Suprapubic skin (tissue), 4 donors: ENCODE measurements at regions not wholly inside any gene's neighbourhood (a gene's known extent, or its start where the extent isn't known, plus 50 kb on each side); places are given as distances from the start of the nearest gene placed in this dataset.

Experiments used
- DNase-seq, 2 donors: peaks; one replicate each; pipeline ENCODE4 v3.0.0-alpha.2; 2019; ENCODE audit warnings: low spot score in 2 of 2
- H3K27ac ChIP-seq: fragments of 200-600 bp; sonication (generic); one replicate; pipeline ENCODE4 v1.5.1; 2019
- H3K27me3 ChIP-seq: fragments of 200-600 bp; sonication (generic); one replicate; pipeline ENCODE4 v1.5.1; 2019
- H3K36me3 ChIP-seq: fragments of 200-600 bp; sonication (generic); one replicate; pipeline ENCODE4 v1.5.1; 2019
- H3K4me1 ChIP-seq: fragments of 200-600 bp; sonication (generic); one replicate; pipeline ENCODE4 v1.5.1; 2019
- H3K4me3 ChIP-seq: fragments of 200-600 bp; sonication (generic); one replicate; pipeline ENCODE4 v1.5.1; 2019; ENCODE audit warnings: mild to moderate bottlenecking
- H3K9me3 ChIP-seq: fragments of 200-600 bp; sonication (generic); one replicate; pipeline ENCODE4 v1.5.1; 2019
- EP300 ChIP-seq: sonication (generic); formaldehyde crosslinking; IDR thresholded peaks from one replicate; pipeline ENCODE4 v1.6.1; 2017; ENCODE audit warnings: antibody characterized with exemption
- POLR2A ChIP-seq, 2 donors: fragments of 450-650 bp; IDR thresholded peaks; one replicate each; pipeline ENCODE4 v1.6.1; 2017; ENCODE audit warnings: antibody characterized with exemption in 2 of 2, mild to moderate bottlenecking in 2 of 2, moderate library complexity in 2 of 2
- POLR2AphosphoS5 ChIP-seq, 3 donors: sonication (generic); formaldehyde crosslinking; IDR thresholded peaks; one replicate each; pipeline ENCODE4 v1.6.1; 2017; ENCODE audit warnings: antibody characterized with exemption in 3 of 3
- WGBS: methylation state at CpG from one replicate; pipeline ENCODE4 v1.1.5; 2018; 5-methylcytosine and 5-hydroxymethylcytosine counted together
- TF ChIP-seq, protein P1 (sequence below), 2 donors: fragments of 200-600 bp in 1 of 2; fragments of 450-650 bp in 1 of 2; sonication (generic) in 1 of 2; IDR thresholded peaks; one replicate each; pipeline ENCODE4 v1.5.1; 2016 to 2019; ENCODE audit warnings: antibody characterized with exemption in 2 of 2, mild to moderate bottlenecking in 1 of 2, moderate library complexity in 1 of 2

- no peak for DNase-seq
- no peak overlapping the region for H3K4me3 ChIP-seq
- no peak for TF ChIP-seq POLR2AphosphoS5 (IDR thresholded peaks at IDR 0.05)
- TF ChIP-seq POLR2A (IDR thresholded peaks at IDR 0.05): no peak
- TF ChIP-seq, protein P1, sequence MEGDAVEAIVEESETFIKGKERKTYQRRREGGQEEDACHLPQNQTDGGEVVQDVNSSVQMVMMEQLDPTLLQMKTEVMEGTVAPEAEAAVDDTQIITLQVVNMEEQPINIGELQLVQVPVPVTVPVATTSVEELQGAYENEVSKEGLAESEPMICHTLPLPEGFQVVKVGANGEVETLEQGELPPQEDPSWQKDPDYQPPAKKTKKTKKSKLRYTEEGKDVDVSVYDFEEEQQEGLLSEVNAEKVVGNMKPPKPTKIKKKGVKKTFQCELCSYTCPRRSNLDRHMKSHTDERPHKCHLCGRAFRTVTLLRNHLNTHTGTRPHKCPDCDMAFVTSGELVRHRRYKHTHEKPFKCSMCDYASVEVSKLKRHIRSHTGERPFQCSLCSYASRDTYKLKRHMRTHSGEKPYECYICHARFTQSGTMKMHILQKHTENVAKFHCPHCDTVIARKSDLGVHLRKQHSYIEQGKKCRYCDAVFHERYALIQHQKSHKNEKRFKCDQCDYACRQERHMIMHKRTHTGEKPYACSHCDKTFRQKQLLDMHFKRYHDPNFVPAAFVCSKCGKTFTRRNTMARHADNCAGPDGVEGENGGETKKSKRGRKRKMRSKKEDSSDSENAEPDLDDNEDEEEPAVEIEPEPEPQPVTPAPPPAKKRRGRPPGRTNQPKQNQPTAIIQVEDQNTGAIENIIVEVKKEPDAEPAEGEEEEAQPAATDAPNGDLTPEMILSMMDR (IDR thresholded peaks at IDR 0.05): no peak
- TF ChIP-seq EP300: no peak
- H3K27ac ChIP-seq: no peak overlapping the region
- H3K4me1 ChIP-seq: no peaks in the 10 kb centered on the region
- H3K27me3 ChIP-seq: peaks cover 9% of the 10 kb centered on the region
- no peaks in the 10 kb centered on the region for H3K36me3 ChIP-seq
- H3K9me3 ChIP-seq: no peaks in the 10 kb centered on the region
- 85% methylated on average over 3 of the region's 3 CpGs for WGBS
Measured at GRCh38 chr22:47718337-47718736, 955.9 kb downstream of the TBC1D22A start.

GRCh38 chr22:47716890-47717615 is 954.6 kb downstream of the TBC1D22A start:
- Histone ChIP-seq H3K27me3 (peaks cover 9% of the 10 kb centered on the region), H3K9me3 (no peaks in the 10 kb centered on the region), H3K36me3 (no peaks in the 10 kb centered on the region), H3K4me3 (no peak overlapping the region), H3K4me1 (no peaks in the 10 kb centered on the region), H3K27ac (no peak overlapping the region)
- WGBS: 85% methylated on average over 16 of the region's 16 CpGs
- TF ChIP-seq POLR2AphosphoS5 (IDR thresholded peaks at IDR 0.05): no peak
- TF ChIP-seq, protein P1 (IDR thresholded peaks at IDR 0.05): no peak
- TF ChIP-seq EP300: no peak
- TF ChIP-seq POLR2A (IDR thresholded peaks at IDR 0.05): no peak
- no peak for DNase-seq

GRCh38 chr22:47715866-47716578 is 953.6 kb downstream of the TBC1D22A start:
- Histone ChIP-seq H3K36me3 (no peaks in the 10 kb centered on the region), H3K4me3 (no peak overlapping the region), H3K9me3 (no peaks in the 10 kb centered on the region), H3K27me3 (peaks cover 9% of the 10 kb centered on the region), H3K27ac (no peak overlapping the region), H3K4me1 (no peaks in the 10 kb centered on the region)
- DNase-seq: no peak
- no peak for TF ChIP-seq EP300
- TF ChIP-seq, protein P1 (IDR thresholded peaks at IDR 0.05): no peak
- TF ChIP-seq POLR2A (IDR thresholded peaks at IDR 0.05): no peak
- TF ChIP-seq POLR2AphosphoS5 (IDR thresholded peaks at IDR 0.05): no peak
- WGBS: 90% methylated on average over 17 of the region's 18 CpGs

DNA sequence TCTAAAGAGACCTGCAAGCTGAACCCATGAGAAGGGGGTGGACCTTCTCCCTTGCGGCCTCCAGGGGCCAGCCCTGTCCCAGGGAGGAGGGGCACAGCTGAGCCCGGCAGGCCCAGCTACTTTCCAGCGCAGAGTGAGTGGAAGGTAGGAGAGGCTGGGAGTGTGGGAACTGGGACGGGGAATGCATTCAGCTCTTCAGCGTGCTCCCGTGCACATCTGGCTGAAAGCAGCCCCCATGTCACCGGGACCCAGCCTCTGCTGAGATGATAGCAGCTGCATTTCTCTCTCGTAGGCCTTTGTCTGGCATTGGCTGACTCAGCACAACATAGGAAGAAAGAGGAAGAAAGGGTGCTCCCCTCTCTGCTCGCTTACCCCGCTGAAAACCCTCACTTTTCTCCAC is 951.5 kb downstream of the TBC1D22A start:
- Histone ChIP-seq H3K36me3 (no peaks in the 10 kb centered on the region), H3K27me3 (peaks cover 9% of the 10 kb centered on the region), H3K9me3 (no peaks in the 10 kb centered on the region), H3K4me1 (no peaks in the 10 kb centered on the region), H3K4me3 (no peak overlapping the region), H3K27ac (no peak overlapping the region)
- WGBS: 73% methylated on average over 9 of the region's 10 CpGs
- TF ChIP-seq, protein P1 (IDR thresholded peaks at IDR 0.05): no peak
- TF ChIP-seq POLR2AphosphoS5 (IDR thresholded peaks at IDR 0.05) (no peak), POLR2A (IDR thresholded peaks at IDR 0.05) (no peak), EP300 (no peak)
- DNase-seq: no peak

DNA sequence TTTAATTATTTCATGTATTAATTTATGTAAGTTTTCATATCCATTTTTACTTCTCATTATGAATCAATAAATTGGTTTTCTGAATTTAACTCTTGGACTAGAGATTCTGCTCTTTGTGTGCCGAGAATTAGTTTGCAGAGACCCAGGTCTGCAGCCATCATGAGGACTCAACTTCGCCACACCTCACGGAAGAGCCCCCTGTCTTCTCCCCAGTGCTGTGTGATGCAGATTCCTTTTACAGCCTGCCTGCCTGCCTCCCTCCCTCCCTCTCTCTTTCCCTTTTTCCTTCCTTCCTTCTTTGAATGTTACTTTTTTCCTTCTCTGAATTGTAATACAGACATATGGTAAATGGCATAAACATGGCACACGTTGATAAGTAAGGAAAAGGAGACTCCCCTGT is 947.7 kb downstream of the TBC1D22A start:
- H3K9me3 ChIP-seq: no peaks in the 10 kb centered on the region
- no peak for DNase-seq
- no peaks in the 10 kb centered on the region for H3K4me1 ChIP-seq
- H3K27me3 ChIP-seq: peaks cover 9% of the 10 kb centered on the region
- H3K36me3 ChIP-seq: no peaks in the 10 kb centered on the region
- H3K27ac ChIP-seq: no peak overlapping the region
- no peak overlapping the region for H3K4me3 ChIP-seq
- 79% methylated on average over 4 of the region's 4 CpGs for WGBS
- TF ChIP-seq EP300 (no peak), POLR2A (IDR thresholded peaks at IDR 0.05) (no peak), POLR2AphosphoS5 (IDR thresholded peaks at IDR 0.05) (no peak)
- TF ChIP-seq, protein P1 (IDR thresholded peaks at IDR 0.05): no peak
